Hematopoietic multipotent progenitor cell treated with erythropoietin and hydrocortisone succinate and interleukin-3 and kit ligand, for 6 days (in vitro differentiated cells): ENCODE measurements at regions not wholly inside any gene's neighbourhood (a gene's known extent, or its start where the extent isn't known, plus 50 kb on each side); places are given as distances from the start of the nearest gene placed in this dataset.
"Not testable (repeated sequence)": the region's sequence is repeated elsewhere in the genome, so short reads cannot be mapped to it uniquely, and the experiment has no call there.

Source experiments
- DNase-seq: peaks from one replicate; pipeline ENCODE4 v3.0.0-alpha.2; 2015

DNA sequence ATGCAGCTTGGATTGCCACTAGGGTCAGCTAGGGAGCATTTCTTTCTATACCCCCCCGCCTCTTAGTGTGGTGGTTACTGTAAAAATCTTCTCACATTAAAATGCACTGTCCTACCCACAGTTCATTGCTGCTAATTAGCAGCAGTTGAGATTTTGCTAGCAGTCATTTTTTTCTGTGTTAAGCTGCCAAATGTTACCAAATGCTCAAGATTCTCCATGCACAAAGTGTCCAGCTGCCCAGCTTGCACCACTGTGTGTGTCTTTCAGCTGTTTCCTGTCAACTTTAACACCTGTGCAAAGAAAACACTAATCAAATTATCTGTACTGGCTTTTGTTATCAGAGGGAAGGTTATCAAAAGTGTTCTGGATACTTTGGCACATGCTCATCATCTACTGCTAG is 679.3 kb downstream of the NR4A2 start:
- no peak for DNase-seq

GRCh38 chr2:155651851-155652250 is 680.7 kb downstream of the NR4A2 start:
- DNase-seq: no peak

DNA sequence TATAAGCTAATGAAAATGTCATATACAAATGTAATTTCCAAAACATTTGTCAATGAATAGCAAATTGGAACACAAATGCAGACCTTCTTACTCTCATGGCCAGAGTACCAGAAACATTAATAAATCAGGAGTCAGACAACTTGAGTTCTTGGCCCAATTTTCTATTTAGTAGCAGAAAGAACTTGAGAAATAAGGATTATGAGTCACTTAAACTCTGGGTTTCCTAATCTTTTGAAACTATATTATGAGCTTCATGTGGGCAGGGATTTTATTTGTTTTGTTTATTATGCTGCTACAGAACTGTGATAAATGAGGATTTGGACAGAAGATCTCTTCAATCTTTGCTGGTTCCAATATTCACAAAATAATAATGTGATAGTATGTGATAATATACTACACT is 686.7 kb downstream of the NR4A2 start:
- DNase-seq: no peak

DNA sequence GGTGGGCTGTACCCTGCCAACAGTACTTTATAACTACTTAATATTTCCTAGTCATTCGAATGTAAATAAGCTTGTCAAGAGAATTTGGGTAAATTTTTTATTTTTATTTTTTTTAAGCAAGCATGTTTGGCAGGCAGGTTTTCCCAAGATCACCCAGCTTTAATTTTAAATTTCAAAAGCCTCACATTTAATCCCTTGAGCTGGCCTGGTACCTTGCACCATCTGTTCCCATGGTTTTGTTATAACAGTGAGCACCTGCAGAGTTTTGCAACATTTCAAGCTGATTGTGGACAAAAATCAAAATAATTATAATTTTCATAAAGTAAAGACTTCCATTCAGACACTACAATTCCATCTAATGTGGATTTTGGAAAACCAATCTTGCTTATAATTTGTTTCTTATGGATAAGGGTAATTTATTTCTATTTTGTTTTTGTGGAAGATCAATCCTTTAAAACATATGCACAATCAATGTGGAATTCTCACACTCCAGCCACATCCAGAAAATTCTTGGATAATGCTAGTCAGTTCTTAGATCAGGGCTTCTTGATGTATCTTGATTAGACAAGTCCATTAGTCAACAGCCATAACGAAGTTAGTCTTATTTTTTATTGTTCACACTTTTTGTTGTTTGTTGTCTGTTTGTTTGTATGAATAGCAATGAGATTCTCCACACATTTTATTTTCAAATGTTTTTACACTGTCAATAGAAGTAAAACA is 689.3 kb downstream of the NR4A2 start:
- DNase-seq: no peak

- no peak for DNase-seq
These were observed 698.5 kb downstream of the NR4A2 start for GRCh38 chr2:155633887-155634570.

- no peak for DNase-seq
These were observed 699.3 kb downstream of the NR4A2 start for GRCh38 chr2:155633060-155633839.

DNA sequence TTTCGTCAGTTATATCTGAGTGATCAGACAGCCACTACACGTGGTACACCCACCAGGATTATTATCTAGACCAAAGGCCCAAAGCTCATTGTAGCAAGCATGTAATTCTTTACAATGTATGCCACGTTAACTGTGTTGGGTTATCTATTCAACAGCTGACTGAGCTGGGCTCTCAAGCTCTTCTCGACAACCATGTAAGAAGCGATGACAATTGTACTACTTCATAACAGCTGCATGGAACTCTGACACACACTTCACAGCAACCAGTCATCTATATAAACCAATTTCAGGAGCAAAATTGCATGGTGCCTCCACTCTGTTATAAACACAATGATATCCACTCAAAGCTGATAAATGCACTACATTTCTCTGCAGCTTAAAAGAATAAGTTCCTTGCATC is 701.8 kb downstream of the NR4A2 start:
- no peak for DNase-seq

DNA sequence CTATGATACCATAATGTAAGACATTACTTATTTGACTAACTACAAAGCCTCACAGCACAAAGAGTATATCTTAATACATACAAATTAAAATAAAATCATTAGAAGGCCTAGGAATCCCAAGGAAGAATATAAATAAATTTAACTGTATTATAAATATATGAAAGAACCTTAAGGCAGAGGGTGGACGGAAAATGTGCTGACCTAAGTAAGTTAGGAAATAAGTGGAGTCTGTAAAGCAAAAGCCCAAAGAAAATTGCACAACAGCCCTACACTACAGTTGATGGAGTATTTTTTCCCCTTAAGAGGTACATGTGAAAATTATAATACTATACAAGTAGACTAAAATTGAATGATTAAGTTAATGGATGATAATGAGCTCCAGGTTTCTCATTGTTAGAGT is 710.1 kb downstream of the NR4A2 start:
- DNase-seq: no peak

GRCh38 chr2:155600914-155601760 is 731.4 kb downstream of the NR4A2 start:
- no peak for DNase-seq

- DNase-seq: no peak
These were observed 732.2 kb downstream of the NR4A2 start for GRCh38 chr2:155600296-155600695.

DNA sequence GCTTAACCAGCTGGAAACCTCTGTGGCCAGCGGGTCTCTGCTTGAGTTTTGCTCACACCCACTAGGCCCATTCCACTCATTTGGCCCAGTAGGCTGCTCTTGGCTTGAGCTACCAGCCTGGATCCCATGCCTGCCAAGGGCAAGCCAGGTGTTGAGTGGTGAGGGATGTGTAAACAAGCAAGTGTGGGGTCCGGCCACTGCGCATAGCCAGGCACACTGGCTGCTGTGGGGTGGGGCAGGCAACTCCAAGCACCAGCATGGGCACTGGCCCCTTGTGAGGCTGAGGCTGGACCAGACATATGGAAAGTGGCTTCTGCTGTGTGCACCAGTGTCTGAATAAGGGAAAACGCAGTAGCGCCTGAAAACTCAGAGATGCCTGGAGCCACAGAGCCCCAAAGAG is 732.7 kb downstream of the NR4A2 start:
- no peak for DNase-seq

GRCh38 chr2:155583674-155584195 is 748.8 kb downstream of the NR4A2 start:
- no peak for DNase-seq

DNA sequence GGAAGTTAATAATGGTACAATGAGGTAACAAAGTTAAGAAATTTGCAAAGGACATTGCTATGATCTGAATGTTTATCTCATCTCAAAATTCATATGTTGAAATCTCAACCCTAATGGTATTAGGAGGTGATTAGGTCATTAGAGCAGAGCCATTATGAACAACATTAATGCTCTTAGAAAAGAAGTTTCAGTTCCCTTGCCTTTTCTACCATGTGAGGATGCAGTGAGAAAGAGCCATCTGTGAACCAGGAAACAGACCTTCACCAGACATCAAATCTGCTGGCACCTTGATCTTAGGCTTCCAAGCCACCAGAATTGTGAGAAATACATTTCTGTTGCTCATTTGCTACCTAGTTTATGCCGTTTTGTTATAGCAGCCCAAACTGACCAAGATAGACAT is 757.6 kb downstream of the NR4A2 start:
- DNase-seq: no peak

- no peak for DNase-seq
These were observed 785.0 kb downstream of the NR4A2 start for GRCh38 chr2:155547571-155547970.

DNA sequence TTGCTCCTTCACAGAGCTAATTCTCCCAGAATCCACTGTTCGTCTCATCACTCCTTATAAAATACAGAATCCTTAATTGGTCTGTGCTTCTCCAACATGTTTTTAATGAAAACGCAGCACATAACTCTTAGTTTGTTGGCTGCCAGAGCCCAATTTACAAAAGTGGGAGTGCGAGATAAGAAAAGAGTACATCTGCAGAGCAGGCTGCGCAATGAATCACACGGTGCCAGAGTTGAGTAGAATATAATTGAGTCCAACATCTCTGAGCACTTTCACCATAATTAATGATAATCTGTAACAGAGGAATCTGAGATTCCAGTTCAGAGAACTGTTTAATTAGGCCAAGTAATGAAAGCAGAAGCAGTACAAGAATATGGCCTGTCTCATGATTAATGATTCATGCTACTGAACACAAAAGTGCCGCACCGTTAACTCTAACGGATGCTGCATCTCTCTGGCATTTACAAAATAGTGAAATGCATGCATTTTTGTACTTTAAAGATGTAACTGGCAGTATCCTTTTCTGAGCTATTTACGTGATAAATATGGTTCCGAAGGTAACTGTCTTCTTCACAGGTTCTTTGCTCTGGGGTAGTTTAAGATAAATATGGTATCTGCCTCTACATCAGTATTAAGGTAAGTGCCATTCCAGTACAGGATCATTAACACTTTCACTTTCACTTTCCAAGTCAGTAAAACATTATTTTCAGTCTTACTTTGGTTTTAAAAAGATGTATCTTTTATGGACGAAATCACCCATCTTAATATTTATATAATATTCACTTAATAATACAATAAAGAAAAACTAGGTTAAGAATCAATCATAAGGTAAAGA is 785.6 kb downstream of the NR4A2 start:
- DNase-seq: no peak

GRCh38 chr2:155539028-155539427 is 793.5 kb downstream of the NR4A2 start:
- not testable (repeated sequence) for DNase-seq

DNA sequence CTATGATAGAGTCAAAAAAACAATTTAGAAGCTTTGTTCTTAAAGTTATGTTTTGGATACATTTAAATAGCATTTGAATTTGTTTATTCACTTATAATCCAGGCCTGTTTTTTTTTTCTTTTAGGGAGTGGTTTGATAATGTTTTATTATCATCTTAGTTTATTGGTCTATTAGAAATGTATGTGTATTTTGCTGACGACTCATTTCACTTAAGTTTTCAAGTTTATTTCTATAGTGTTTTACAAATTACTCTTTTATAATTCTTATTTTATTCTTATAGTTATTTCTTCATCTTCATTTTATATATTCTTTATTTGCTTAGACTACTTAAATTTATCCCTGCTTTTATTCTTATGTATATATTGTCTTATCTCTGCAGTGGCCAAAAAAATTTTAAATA is 804.5 kb downstream of the NR4A2 start:
- no peak for DNase-seq

DNA sequence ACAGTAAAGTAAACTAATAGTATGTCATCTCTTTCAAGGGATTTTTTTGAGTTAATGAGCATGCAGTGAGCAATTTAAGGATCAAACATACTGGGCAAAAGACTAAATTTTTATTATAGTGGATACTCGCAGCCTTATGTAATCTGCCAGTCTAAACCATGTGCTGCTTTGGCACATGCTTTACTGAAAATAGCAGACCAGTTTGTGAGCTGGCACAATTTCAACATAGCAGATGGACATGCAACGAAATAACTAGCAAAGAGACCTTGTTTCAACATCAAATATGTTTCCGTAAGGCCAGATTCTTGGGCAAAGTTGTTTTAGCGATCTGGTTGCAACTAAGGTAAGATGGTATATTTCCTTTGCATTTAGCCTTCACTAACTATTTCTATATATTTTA is 807.3 kb downstream of the NR4A2 start:
- DNase-seq: no peak

GRCh38 chr2:155519529-155520130 is 812.9 kb downstream of the NR4A2 start:
- DNase-seq: no peak

DNA sequence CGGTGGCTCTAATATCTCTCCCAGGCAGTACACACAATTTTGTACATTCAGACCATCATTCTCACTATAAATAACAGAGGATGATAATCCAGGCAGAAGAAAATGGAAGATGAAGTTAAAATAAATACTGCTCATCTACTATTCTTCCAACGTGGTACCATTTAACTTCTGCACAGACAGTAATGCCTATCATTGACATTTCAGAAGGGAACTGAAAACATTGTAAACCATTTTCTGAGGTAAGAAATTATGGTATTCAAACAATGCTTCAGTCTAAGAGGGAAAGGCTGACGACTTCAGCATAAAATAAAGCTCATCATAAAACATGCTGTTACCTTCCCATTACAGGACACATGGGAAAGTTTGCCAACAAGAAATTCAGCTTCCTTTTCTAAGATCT is 814.4 kb downstream of the NR4A2 start:
- DNase-seq: no peak

DNA sequence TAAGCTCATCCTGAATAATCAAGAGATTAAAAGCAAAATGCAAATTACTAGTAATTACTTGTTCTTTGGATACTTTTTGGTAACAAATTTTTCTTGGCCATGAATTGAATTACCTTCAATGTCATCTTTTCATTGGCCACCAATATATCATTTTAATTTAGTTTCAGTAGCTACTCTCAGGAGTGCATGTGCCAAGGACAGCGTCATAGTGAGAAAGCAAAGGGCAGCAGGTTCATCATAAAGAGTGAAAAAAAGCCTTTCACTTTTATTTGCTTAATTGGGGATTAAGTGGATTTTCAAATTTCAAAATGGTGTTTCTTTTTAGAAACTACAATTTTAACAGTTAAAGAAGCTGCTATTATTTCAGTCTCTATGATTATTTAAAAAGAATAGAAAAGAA is 815.2 kb downstream of the NR4A2 start:
- no peak for DNase-seq
